NCI-H1092 (cell line): ENCODE measurements at regions not wholly inside any gene's neighbourhood (a gene's known extent, or its start where the extent isn't known, plus 50 kb on each side); places are given as distances from the start of the nearest gene placed in this dataset.

Source experiments
- DNase-seq: peaks from one replicate; lab custom pipeline; 2025; lab: John Stamatoyannopoulos, UW

DNA sequence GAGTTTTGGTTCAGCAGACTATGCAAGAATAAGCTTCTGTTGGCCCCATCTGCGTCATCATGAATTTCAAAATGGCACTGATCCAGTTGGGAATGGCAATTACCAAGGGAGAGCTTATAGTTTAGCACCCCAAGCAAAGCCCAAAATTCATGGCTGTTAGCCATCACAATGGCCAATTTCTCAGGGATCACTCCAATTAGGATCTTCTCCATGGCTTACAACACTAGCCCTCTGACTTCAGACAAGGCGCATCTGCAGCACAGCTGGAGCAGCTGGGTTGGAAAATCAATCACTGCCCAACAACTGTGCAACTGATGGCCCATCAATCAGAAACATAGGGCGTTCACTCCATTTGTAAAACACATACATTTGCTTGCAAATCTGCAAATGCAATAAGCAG, 273.6 kb downstream of the SRBD1 start:
- DNase-seq: no peak

DNA sequence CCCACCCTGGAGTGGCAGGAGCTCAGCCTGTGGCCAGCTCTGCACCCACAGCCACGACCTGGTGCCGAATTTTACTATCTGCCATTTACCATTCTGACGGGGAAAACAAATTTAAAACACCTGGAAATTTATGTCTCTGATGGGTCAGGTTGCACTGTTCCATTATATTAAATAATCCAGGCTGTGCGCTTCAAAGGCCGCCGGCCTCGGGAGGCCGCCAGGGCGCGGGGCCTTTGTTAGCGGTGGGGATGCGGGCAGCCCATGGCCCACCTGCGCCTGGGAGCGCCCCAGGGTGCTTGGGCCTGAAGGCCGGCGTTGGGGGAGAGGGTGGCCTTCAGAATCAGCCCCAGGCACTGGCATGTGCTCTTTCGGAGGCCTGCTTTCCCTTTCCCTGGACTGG, 276.9 kb downstream of the SRBD1 start:
- no peak for DNase-seq

DNA sequence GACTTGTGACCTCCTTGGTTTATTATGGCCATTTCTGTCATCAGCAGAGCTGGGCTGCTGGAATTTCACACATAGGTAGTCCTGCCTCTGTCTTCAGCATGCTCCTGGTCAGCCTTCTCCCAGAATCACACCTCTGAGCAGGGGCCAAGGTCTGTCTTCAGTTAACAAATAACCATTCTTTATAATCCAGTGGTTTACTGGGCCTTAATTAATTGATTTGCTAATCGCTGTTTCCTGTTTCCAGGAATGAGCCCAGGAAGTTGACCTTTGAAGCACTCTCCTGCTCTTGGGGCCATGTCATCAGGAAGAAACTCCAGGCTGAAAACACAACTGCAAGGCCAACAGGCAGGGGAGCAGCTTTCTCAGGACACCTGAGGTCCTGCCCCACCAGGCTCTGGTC, 278.5 kb downstream of the SRBD1 start:
- DNase-seq: no peak

DNA sequence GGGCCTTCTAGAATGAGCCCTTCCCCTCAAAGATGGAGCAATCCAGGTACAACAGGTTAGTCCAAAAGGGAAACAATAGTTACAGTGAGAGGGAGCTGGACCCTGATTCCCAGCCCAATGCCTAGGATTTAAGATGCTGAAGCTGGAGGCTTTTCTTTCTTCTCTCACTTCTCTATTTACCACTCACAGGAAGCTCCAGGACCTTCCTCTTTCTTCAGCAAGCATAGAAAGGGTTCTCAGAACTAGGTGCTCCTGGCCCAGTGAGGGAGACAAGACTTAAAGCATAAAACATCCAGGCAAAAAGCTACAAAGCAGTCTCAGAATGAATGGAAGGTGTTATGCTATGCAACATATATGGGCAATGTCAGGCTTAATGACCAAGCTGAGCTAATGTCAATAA, 279.0 kb downstream of the SRBD1 start:
- no peak for DNase-seq

DNA sequence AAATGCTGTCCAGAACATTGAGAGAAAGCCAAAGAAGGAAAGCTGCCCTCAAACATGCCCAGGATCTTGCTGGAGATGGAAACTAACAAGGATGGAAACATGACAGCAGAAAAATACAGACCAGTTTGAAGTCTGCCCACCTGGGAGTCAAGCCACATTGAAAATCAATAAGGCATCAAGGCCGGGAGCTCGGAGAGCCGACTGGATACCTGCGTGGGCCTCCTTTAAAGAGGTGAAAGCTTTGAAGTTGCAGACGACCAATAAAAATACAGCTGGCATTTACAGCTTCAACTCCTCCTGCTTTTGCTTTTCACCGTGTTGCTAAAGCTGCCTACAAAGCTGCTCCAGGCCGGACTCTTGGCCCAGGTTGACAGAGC, 279.7 kb downstream of the SRBD1 start:
- no peak for DNase-seq

DNA sequence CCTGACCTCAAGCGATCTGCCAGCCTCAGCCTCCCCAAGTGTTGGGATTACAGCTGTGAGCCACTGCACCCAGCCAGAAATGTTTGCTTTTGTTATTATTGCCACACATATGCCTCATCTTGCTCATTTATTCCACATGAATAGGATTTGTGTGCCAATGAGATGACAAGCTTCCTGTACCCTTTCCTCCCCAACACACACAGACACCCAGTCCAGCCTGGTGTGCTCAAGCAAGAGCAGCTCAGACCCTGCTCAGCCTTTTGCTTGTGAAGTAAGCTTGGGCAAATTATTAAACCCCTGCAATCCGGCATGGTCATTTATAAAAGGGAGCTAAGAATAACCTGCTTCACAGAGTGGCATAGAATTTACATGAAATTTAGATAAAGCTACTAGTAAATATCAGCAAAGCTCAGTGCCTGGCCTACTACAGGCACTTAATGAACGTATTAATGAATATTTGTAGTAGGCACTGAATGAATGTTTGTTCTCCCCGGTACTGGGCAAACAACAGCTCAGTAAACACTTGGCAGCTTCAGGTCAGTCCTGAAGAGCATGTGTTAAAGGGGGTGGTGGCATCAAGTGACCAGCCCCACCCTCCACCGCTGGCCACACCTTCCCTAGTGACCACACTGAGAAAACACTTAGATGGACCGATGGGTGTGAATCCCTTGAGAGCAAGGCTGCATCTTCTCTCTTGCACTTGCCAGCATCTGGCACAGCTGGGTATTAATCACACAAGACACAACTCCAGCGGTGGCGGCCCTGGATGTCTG, 280.2 kb downstream of the SRBD1 start:
- DNase-seq: no peak

DNA sequence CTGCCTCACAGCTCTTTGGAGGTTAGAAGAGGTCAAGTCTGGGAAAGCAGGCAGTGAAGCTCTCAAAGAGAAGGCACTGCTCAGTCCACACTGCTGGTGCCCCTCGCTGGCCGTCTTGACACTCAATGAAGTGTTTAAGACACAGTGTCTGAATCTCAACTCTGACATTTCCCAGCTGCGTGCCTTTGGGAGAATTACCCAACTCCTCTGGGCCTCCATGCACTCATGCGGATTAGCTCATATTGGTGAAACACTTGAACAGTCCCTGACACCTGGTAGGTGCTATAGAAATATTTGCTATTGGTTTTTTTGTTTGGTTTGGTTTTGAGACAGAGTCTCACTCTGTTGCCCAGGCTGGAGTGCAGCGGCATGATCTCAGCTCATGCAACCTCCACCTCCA, 281.0 kb downstream of the SRBD1 start:
- DNase-seq: no peak

DNA sequence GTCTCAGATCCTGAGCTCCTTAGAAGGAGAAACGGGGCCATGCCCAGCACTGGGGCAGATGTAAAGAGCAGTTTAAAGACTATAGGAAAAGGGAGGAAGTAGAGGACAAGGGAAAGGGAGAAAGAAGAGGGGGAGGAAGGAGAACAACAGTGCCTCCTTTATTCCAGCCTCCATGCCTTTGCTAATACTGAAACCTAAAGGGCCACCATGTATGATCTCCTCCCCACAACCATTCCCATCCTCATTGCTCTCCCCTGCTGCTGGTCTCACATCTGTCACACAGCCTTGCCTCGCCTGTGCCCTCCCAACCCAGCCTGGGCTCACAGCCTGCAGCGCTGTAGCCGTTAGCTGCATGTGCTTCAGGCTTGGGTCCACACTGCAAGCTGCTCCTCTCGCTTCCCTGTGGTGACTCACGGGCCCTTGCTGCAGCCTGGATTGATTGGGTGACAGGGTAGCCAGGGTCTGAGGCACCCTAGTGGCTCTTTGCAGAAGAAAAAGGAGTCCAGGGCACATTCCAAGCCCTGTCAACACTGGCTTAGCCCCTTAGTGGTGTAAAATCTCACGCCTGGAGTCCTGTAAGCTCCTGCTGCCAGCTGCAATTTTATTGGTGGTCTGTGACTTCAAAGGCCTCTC, 281.9 kb downstream of the SRBD1 start:
- DNase-seq: no peak

DNA sequence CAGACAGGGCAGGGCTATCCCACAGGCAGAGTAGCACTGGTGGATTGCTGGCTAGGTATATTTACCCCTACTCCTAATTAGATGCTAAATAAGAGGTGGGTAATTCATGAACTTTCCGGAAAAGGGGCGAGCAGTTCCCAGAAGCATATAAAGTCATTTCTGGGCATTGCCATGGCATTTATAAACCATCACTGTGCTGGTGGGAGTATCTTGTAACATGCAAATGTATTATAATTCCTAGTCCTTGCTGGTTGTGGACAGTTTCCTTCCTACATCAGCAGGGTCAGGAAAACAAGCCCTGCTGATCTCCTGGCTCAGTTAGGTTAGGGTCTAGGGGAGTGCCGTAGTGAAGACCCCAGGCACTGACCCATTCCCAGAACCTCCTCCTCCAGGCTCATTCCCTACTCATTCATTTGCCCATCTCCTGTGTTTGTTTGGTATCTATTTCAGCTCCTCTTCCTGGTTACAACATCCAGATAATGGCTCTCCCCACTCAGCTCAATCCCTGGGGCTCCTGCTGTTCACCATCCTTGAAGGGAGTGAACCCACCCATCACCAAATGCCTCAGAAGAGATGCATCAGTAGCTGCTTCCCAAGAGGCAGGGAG, 282.7 kb downstream of the SRBD1 start:
- no peak for DNase-seq

DNA sequence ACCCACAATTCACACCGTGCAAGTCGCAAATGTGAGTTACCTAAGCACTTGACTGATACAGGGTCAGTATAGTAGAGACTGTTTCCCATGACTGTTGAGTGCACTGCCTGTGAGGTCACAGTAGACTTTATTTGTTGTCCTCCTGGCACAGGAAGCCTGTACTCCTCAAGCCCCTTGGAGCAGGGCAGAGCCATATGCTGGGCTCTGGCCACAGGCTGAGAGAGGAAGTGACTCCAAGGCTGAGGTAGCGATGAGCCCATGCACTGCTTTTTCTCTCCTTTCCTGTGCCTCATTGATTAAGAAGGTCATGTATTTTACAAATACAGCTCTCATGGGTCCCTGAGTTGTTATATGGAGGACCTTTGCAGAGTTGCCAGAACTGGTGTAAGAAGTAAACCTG, 287.7 kb downstream of the SRBD1 start:
- DNase-seq: no peak

DNA sequence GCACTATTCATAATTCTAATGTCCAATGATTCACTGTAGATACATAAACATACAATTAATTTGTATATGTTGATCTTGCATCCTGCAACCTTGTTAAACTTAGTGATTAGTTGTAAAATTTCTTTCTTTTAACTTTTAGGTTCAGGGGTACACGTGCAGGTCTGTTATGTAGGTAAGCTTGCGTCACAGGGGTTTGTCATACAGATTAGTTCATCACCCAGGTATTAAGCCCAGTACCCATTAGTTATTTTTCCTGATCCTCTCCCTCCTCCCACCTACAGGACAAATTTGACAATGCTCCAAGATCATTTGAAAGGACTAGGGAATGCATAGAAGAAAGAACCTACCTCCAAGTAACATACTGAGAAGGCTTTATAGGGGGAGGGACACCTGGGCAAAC, 290.1 kb downstream of the SRBD1 start:
- no peak for DNase-seq

DNA sequence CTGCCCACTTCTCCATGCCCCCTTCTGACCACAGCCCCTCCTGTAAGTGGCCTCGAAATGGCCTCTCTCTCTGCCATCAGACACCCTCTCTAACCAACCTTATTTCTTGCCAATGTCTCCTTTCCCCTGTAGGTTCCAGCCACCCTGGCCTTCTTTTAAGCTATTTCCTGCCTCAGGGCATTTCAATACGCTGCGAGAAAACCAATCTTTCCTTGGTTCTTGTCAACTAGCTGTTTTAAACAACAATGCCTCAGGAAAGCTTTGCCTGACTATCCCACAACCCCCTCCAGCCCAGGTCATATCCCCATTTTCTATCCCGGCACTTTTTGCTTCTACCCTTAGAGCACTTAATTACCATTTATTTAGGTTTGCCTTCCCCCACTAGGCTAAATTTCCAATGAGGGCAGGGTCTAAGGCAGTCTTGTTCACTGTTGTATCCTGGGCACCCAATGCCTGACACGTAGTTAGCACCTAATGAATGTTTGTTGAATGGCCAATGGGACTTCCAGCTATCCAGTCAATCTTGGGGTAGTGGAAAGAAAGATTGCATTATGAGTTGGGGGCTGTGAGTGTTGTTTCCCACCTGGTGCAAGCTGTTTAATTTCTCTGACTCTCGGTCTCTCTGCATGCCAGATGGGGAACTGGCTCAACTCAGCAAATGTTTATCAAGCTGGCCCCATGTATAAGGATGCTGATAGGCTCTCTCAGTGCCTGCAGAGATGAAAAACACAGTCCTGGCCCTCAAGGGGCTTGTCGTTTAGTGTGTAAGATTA, 291.2 kb downstream of the SRBD1 start:
- DNase-seq: no peak

DNA sequence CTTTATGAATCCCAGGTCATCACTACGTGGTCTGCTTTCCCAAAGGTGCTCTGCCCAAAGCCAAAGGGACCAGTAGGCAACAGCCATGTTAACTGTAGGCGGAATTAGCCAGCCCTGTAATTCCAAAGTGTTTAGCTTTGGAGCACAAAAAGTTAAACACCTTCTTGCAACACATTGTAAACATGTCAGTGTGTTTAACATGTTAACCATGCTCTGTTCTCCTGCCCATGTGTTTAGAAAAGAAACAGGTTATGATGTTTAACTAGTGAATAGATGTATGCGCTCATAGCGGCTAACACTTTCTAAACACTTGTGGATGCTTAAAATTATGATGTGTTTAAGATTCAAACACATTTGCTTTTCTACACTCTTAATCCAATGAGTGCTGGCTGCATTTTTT, 292.4 kb downstream of the SRBD1 start:
- no peak for DNase-seq

DNA sequence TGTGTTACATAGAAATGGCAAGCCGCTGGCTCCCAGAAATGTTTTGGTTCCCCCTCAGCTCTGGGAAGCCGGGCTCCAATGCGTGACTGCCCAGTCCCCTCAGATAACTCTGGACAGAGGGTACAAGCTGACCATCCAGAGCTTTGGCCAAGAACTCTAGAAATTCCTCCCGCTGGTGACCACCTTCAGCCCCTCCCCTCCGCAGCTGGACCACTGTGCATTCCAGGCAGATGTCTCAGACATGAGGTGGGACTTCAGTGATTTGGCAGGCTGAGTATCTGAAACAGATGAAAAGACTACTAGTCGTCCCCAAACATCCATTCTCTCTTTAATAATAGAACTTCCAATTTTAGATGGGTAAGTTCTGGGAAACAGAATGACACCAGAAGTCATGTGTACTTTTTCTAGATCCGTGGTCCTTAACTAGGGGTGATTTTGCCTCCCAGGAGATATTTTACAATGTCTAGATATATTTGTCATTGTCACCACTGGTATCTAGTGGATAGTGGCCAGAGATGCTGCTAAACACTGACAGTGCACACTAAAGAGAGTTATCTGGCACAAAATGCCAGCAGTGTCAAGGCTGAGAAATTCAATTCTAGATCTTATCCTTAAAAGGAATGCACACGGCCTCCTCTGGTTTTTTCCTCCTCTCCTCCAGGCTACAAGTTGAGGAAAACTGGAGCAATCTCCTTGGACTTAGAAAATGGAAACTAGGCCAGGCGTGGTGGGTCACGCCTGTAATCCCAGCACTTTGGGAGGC, 294.3 kb downstream of the SRBD1 start:
- no peak for DNase-seq

DNA sequence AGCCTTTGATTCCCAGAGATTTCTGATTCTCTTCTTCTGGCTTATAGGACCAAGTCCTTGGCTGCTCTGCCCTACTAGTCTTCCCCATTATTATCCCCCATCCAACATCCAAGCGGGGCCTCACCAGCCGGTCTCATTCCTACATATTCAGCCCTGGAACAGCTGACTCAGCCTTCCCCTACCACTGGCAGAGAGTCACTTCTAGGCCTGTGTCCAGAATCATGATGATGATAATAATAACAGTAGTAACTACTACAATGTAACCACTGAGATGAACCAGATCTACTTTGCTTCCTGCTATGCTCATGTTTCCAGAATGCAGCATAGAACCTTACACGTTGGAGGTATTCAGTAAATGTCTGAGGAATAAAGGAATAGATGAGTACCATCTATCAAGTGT, 295.2 kb downstream of the SRBD1 start:
- DNase-seq: no peak

DNA sequence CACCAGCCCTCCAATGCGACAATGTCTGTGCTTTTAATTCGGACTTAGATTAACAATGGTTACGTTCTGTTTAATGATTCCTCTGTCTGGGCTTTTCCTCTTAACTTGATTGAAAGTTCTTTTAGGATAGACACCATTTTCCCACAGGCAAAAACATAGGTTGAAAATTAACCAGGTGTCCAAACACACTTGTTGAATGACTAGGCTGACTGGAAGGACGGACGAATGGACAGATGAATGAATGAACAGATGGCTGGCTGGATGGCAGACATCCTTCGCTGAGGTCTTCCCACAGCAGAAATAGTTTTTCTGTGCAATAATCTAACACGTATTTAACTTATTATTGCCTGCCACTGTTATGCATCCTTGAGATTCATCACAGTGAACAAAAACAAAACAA, 298.8 kb downstream of the SRBD1 start:
- no peak for DNase-seq

DNA sequence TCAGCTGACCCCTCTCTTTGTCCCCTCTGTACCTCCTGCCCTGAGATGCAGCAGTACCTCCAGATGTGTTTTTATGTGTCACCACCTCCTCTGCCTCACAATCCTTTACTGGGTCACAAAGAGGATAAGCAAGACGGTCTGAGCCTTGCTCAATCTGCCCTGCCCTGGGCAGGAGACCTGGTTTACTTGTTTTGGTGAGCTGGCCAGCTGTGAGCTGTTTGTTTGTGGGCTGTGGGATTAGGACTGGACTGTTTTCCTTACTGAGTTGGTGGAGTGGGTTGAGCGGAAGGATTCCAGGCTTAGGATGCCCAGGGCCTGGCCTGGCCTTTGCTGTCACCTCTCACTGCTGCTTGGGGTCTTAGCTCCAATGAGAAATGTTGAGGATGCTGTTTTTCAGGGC, 299.5 kb downstream of the SRBD1 start:
- DNase-seq: no peak

DNA sequence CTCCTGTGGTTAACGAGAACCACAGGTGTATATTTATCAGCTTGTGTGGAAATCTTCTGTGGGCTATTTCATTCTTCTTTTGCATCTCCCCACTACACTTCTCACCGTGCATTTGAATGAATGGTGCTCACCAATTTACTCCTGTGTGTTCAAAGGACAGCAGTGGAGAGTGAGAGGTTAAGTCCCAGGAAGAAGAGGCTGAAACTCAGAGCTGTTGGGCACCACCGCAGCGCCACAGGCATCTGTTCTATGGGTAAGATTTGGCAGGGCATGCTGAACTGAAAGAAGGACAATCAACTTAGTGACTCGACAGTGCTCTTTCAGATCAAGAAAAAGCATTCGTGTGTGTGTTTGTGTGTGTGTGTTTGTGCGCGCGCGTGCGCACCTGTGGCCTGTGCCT, 297.9 kb upstream of the SIX2 start:
- no peak for DNase-seq

DNA sequence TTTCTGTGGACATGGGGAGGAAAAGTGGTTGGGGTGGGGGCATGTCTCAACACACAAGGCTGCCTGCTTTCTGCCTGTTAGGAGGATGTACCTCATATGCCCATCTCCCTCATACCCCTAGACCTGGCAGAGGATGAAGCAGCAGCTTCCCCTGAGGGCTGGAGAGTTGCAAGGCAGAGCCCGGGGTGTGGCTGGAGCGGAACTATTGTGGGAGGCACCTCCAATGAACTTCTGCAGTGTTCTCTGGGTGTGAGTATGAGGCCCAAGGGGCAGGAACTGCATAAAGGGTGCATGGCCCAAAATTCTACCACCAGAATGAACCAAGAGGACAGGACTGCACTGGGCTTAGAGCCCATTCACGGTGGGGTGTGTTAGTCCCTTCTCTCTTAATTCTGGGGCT, 296.3 kb upstream of the SIX2 start:
- no peak for DNase-seq

DNA sequence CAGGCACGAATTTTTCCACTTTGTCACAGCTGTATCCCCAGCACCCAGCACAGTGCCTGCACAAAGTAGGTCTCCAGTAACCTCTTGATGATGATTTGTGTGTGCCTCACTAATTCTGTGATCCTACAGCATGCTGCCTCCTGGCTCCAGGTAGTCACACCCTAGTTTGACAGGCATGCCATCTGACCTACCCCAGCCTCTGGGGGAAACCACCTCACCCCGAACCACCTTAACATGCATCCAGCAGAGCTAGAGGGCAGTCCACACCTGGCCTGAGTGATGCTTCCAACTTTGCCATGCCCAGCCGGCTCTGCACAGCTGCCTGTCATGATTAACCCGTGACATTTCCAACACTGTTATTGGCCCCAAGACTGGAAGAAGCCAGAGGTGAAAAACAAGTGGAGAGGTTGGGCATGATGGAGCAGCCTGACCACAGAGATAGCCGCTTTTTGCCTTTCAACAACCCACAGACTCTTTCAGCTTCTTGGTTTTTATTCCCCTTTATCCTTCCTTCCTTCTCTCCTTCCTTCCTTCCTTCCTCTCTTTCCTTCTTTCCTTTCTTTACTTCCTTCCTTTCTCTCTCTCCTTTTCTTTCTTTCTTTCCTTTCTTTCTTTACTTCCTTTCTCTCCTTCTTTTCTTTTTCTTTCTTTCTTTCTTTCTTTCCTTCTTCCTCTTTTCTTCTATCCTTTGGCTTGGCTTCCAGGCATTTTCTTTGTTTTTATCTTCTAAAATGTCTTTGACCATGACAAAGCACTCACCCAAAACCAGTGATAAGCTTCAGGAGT, 294.4 kb upstream of the SIX2 start:
- no peak for DNase-seq
